ENCODE measurements at regions not wholly inside any gene's neighbourhood (a gene's known extent, or its start where the extent isn't known, plus 50 kb on each side); places are given as distances from the start of the nearest gene placed in this dataset.

DNA sequence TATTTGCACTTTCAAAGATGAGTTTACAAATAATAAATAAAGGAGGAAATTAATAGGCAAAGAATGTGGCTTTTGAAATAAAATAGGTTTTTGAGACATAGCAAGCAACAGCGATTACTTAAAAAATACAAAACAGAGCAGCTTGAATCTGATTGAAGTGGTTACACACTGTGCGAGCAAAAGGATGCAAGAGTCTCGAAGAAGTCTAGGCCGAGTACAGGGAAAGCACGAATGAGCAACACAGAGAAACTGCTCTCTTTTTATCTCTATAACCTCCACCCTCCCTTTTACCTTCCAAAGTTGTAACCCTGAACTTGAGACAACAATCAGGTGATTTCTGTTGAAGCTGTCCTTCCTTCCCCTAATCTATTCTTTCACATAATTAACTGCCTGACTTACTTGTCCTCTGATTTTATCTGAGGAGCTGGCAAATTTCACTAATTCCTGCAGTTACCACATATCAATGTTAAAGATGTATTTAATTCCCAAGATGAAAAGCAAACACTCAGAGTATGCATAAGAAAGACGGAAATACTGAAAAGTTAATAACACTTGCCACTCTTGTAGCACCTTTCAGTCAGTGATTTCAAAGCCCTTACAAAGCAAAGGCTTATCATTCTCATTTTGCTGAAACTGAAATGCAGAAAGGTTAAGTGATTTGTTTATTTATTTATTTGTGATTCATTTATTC is 1030.1 kb downstream of the ADGRL2 start:
- no peaks in the 10 kb centered on the region for H3K4me1 ChIP-seq
- intact Hi-C loops (cut with DNase I), result no loop called here
- no peak for ATAC-seq
- H3K9me3 ChIP-seq, result no peaks in the 10 kb centered on the region
- H3K36me3 ChIP-seq, result no peaks in the 10 kb centered on the region
- no peak for DNase-seq
- TF ChIP-seq POLR2A (IDR thresholded peaks at IDR 0.05) (no peak), CTCF (IDR thresholded peaks at IDR 0.05) (no peak)
- no peak overlapping the region for H3K4me3 ChIP-seq
- H3K27ac ChIP-seq, result no peak overlapping the region
- 87 to 91% (median 89%) methylated on average over 6 of the region's 6 CpGs for WGBS, 4 donors
- H3K27me3 ChIP-seq, result no peaks in the 10 kb centered on the region

- DNase-seq, result no peak
- WGBS, 4 donors, result 86 to 93% (median 89%) methylated on average over 1 of the region's 1 CpG
- no peak overlapping the region for H3K27ac ChIP-seq
Observed at GRCh38 chr1:82829527-82829926, 1028.8 kb downstream of the ADGRL2 start.

GRCh38 chr1:82823876-82824275 is 1023.1 kb downstream of the ADGRL2 start:
- no peak for TF ChIP-seq CTCF (IDR thresholded peaks at IDR 0.05)
- TF ChIP-seq POLR2A (IDR thresholded peaks at IDR 0.05), result no peak
- no peak for DNase-seq
- no peaks in the 10 kb centered on the region for H3K9me3 ChIP-seq
- WGBS, 4 donors, result 65 to 97% (median 95%) methylated on average over 3 of the region's 3 CpGs
- intact Hi-C loops (cut with DNase I), result no loop called here
- H3K27ac ChIP-seq, result no peak overlapping the region
- no peaks in the 10 kb centered on the region for H3K36me3 ChIP-seq
- no peaks in the 10 kb centered on the region for H3K4me1 ChIP-seq
- H3K4me3 ChIP-seq, result no peak overlapping the region
- no peak for ATAC-seq
- H3K27me3 ChIP-seq, result no peaks in the 10 kb centered on the region

More at GRCh38 chr1:82829527-82829926, 1028.8 kb downstream of the ADGRL2 start:
- intact Hi-C loops (cut with DNase I), result no loop called here
- H3K9me3 ChIP-seq, result no peaks in the 10 kb centered on the region
- no peak for ATAC-seq
- no peaks in the 10 kb centered on the region for H3K4me1 ChIP-seq
- TF ChIP-seq POLR2A (IDR thresholded peaks at IDR 0.05), result no peak
- no peak overlapping the region for H3K4me3 ChIP-seq
- H3K36me3 ChIP-seq, result no peaks in the 10 kb centered on the region
- no peaks in the 10 kb centered on the region for H3K27me3 ChIP-seq

DNA sequence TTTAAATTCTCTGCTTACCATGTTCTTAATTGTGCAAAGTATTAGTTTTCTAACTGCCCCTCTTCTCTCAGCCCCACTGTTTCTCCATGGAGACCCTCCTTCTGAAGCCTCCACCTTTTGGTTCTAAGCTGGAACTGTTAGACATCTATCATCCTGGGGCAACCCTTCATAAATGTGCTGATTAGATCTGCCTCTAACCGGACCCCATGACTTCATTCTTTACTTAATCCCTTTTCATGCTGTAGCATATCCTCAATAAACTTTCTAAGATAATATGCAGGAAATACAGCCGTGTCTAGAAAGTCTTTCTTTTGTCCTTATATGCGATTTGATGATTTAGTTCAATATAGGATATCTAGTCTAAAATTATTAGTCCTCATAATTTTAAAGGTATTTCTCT is 1020.1 kb downstream of the ADGRL2 start:
- no peak overlapping the region for H3K27ac ChIP-seq
- H3K36me3 ChIP-seq, result no peaks in the 10 kb centered on the region
- H3K27me3 ChIP-seq, result no peaks in the 10 kb centered on the region
- intact Hi-C loops (cut with DNase I), result no loop called here
- no peak for TF ChIP-seq POLR2A (IDR thresholded peaks at IDR 0.05)
- no peak for TF ChIP-seq CTCF (IDR thresholded peaks at IDR 0.05)
- no peaks in the 10 kb centered on the region for H3K9me3 ChIP-seq
- no peak for DNase-seq
- no peak for ATAC-seq
- H3K4me3 ChIP-seq, result no peak overlapping the region
- no peaks in the 10 kb centered on the region for H3K4me1 ChIP-seq
- WGBS, 4 donors, result 62 to 70% (median 67%) methylated on average over 3 of the region's 3 CpGs

- no peak for TF ChIP-seq POLR2A (IDR thresholded peaks at IDR 0.05)
- TF ChIP-seq CTCF (IDR thresholded peaks at IDR 0.05), result no peak
- no peaks in the 10 kb centered on the region for H3K9me3 ChIP-seq
- intact Hi-C loops (cut with DNase I), result no loop called here
- H3K27ac ChIP-seq, result no peak overlapping the region
- DNase-seq (no peak), ATAC-seq (no peak)
- WGBS, 4 donors, result 68 to 71% (median 69%) methylated on average over 1 of the region's 1 CpG
- H3K4me1 ChIP-seq, result no peaks in the 10 kb centered on the region
- H3K4me3 ChIP-seq, result peak overlapping the region in 1 of 12 donors; percentile 3
- no peaks in the 10 kb centered on the region for H3K27me3 ChIP-seq
- H3K36me3 ChIP-seq, result no peaks in the 10 kb centered on the region
Observed at GRCh38 chr1:82819234-82819633, 1018.5 kb downstream of the ADGRL2 start.
